Progenitor cell of endocrine pancreas (in vitro differentiated cells): ENCODE measurements at regions not wholly inside any gene's neighbourhood (a gene's known extent, or its start where the extent isn't known, plus 50 kb on each side); places are given as distances from the start of the nearest gene placed in this dataset.
"Not testable (repeated sequence)": the region's sequence is repeated elsewhere in the genome, so short reads cannot be mapped to it uniquely, and the experiment has no call there.

ENCODE experiments used
- DNase-seq: peaks from one replicate; pipeline ENCODE4 v3.0.0; 2021; ENCODE audit warnings: low spot score; ENCODE audit not compliant: unreplicated experiment
- H3K27ac Mint-ChIP-seq: 2 replicates; pipeline ENCODE4 v1.8.0; 2021; ENCODE audit warnings: mild to moderate bottlenecking, moderate library complexity, mixed read lengths
- H3K27me3 Mint-ChIP-seq: 2 replicates; pipeline ENCODE4 v1.8.0; 2021; ENCODE audit warnings: mixed read lengths
- H3K36me3 Mint-ChIP-seq: 2 replicates; pipeline ENCODE4 v1.8.0; 2022; ENCODE audit warnings: mixed read lengths; ENCODE audit not compliant: insufficient read depth
- H3K4me1 Mint-ChIP-seq: 2 replicates; pipeline ENCODE4 v1.8.0; 2021; ENCODE audit warnings: low read depth, mixed read lengths
- H3K4me3 Mint-ChIP-seq: 2 replicates; pipeline ENCODE4 v1.8.0; 2021; ENCODE audit warnings: low read depth, mild to moderate bottlenecking, moderate library complexity, mixed read lengths
- H3K9me3 Mint-ChIP-seq: 2 replicates; pipeline ENCODE4 v1.8.0; 2021; ENCODE audit warnings: low read depth, mixed read lengths

- H3K9me3 Mint-ChIP-seq, H3K27ac Mint-ChIP-seq, H3K36me3 Mint-ChIP-seq, DNase-seq, H3K27me3 Mint-ChIP-seq, H3K4me3 Mint-ChIP-seq: not testable (repeated sequence)
- peaks cover 19% of the 10 kb centered on the region for H3K4me1 Mint-ChIP-seq
Observed at GRCh38 chr1:234814235-234814634, 204.3 kb upstream of the IRF2BP2 start.

GRCh38 chr1:234811824-234812223 lies 201.8 kb upstream of the IRF2BP2 start:
- not testable (repeated sequence) for DNase-seq, H3K4me3 Mint-ChIP-seq, H3K27me3 Mint-ChIP-seq, H3K9me3 Mint-ChIP-seq, H3K27ac Mint-ChIP-seq, H3K36me3 Mint-ChIP-seq
- peaks cover 13% of the 10 kb centered on the region for H3K4me1 Mint-ChIP-seq

- H3K27me3 Mint-ChIP-seq, H3K9me3 Mint-ChIP-seq, H3K36me3 Mint-ChIP-seq, H3K4me1 Mint-ChIP-seq, H3K27ac Mint-ChIP-seq, DNase-seq, H3K4me3 Mint-ChIP-seq: not testable (repeated sequence)
Observed at GRCh38 chr1:234810726-234811125, 200.7 kb upstream of the IRF2BP2 start.

DNA sequence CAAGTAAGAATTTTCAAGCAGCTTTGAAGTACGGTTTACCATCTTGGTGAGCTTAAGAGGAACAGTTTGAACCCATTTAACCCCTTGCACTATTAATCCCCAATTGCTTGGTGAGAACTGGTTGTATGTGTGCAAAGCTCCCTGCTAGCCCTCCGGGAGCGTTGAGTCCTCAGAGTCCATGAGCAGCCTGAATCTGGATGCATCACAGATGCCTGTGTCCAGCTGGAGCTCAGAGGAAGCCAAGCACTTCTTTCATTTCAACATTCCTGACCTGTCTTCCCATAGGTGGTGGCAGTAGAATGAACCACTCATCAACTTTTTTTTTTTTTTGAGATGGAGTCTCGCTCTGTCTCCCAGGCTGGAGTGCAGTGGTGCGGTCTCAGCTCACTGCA lies 199.9 kb upstream of the IRF2BP2 start:
- H3K9me3 Mint-ChIP-seq, H3K36me3 Mint-ChIP-seq, H3K27me3 Mint-ChIP-seq, DNase-seq, H3K27ac Mint-ChIP-seq, H3K4me3 Mint-ChIP-seq, H3K4me1 Mint-ChIP-seq: not testable (repeated sequence)

DNA sequence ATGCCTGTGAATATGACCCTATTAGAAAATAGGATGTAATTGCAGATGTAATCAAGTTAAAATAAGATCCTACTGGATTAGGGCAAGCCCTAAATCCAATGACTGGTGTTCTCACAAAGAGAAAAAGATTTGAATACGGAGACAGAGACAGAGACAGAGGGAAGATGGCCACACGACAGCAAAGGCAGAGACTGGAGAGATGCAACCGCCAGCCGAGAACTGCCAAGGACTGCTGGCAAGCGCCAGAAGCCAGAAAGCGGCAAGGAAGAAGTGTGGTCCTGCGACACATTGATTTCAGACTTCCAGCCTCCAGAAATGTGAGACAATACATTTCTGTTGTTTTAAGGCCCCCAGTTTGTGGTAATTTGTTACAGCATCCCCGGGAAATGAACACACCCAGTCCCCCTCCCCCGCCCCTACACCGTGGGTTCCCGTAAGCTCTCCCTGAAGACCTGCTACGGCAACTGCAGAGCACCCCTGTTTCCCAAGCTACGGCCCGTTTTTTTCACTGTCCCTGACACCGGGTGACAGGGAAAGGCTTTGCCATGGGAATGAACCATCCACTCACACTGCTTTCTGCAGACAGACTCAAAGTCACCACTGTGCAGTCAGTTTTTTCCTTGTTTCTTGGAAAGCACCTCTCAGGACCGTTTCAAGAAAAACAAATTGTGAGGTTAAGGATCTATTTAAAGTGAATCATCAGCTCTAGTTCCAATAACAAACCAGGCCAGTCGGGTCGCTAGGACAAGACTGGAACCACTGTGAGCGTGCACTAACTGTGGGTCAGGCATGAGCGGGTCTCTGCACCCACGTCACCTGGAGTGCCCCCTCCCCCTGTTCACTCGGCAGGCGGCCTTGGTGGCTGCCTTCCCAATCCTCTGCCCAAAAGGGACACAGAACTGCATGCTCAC lies 199.2 kb upstream of the IRF2BP2 start:
- H3K9me3 Mint-ChIP-seq, H3K36me3 Mint-ChIP-seq, DNase-seq, H3K27me3 Mint-ChIP-seq, H3K4me3 Mint-ChIP-seq, H3K4me1 Mint-ChIP-seq, H3K27ac Mint-ChIP-seq: not testable (repeated sequence)

- H3K4me1 Mint-ChIP-seq, H3K36me3 Mint-ChIP-seq, H3K27me3 Mint-ChIP-seq, H3K27ac Mint-ChIP-seq, H3K4me3 Mint-ChIP-seq, DNase-seq, H3K9me3 Mint-ChIP-seq: not testable (repeated sequence)
Observed at GRCh38 chr1:234808459-234808858, 198.5 kb upstream of the IRF2BP2 start.

DNA sequence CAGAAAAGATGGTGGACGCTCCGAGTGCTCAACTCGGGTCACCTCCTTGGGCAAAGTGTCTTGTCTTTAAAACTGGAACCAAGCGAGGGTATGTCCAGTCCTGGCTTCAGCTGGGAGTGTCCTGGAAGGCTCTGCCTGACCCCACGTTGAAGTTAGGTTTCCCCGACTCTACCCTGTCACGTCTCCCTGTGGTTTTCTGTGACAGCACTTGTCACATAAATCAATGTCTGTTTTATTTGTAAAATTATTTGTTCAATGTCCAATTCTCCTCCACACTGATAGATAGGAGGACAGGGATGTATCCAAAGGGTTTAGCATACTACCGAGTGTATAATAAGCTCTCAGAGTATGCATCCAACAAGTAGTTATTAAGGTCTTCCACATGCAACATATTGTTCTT lies 197.7 kb upstream of the IRF2BP2 start:
- not testable (repeated sequence) for H3K9me3 Mint-ChIP-seq, H3K27ac Mint-ChIP-seq, H3K27me3 Mint-ChIP-seq, H3K4me3 Mint-ChIP-seq, DNase-seq, H3K4me1 Mint-ChIP-seq, H3K36me3 Mint-ChIP-seq

DNA sequence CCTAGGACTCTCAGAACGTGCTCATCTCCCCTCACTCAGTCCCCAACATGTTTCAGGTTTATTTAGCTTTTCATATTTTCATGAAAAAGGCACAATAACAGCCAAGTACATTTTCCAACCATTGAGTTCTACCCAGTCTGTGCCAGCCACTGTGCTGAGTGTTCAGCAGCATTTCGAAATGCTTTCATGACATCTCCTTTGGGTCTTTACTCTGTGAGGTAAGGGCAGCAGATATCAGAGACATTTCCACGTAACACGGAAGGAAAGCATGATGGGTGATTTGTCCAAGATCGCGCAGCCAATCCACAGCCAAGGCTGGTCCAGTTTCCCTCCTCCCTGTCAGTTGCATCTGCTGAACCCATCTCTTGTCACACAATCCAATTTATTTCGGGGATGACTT lies 192.6 kb upstream of the IRF2BP2 start:
- not testable (repeated sequence) for H3K36me3 Mint-ChIP-seq, H3K4me3 Mint-ChIP-seq, H3K27ac Mint-ChIP-seq, H3K4me1 Mint-ChIP-seq, H3K9me3 Mint-ChIP-seq, H3K27me3 Mint-ChIP-seq, DNase-seq

DNA sequence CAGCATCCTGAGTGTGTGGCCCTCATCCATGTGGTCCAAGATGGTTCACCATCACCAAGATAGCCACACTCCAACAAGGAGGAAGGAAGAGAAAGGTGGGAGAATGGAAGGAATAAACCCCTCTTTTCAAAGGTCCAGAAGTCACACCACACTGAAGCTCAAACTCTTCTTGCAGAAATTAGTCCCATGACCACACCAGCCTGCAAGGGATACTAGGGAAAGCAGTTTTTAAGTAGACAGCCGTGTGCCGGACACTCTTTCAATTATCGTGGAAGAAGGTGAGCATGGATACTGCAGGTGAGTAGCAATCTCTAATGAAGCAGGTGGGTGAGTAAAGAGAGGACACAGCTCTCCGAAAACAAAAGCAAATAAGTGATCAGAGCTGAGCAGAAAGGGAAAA lies 191.7 kb upstream of the IRF2BP2 start:
- not testable (repeated sequence) for H3K4me3 Mint-ChIP-seq, H3K27me3 Mint-ChIP-seq, H3K9me3 Mint-ChIP-seq, H3K4me1 Mint-ChIP-seq, H3K36me3 Mint-ChIP-seq, DNase-seq, H3K27ac Mint-ChIP-seq

GRCh38 chr1:234801147-234801546 lies 191.2 kb upstream of the IRF2BP2 start:
- not testable (repeated sequence) for DNase-seq, H3K4me3 Mint-ChIP-seq, H3K27ac Mint-ChIP-seq, H3K4me1 Mint-ChIP-seq, H3K36me3 Mint-ChIP-seq, H3K27me3 Mint-ChIP-seq, H3K9me3 Mint-ChIP-seq

DNA sequence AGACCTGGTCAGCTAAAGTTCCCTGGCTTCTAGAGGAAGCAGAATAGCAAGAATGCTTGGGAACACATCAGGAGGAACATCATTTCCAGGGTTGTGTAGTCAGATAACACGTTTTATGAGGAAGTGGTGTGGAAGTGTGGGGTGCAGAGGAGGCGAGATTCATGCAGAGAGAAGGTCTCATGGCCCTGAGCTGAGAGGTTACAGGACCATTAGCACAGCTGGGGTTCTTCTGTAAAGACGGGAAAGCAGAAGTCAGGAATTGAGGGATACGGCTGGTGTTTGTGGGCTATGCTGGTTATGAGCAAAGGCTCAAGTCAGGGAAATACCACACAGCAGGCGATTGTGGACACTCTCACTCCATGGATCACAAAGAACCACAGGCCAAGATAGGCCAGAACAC lies 190.6 kb upstream of the IRF2BP2 start:
- H3K27me3 Mint-ChIP-seq, DNase-seq, H3K9me3 Mint-ChIP-seq, H3K4me3 Mint-ChIP-seq, H3K4me1 Mint-ChIP-seq, H3K27ac Mint-ChIP-seq, H3K36me3 Mint-ChIP-seq: not testable (repeated sequence)

GRCh38 chr1:234799021-234799689 lies 189.2 kb upstream of the IRF2BP2 start:
- H3K27me3 Mint-ChIP-seq, H3K9me3 Mint-ChIP-seq, H3K27ac Mint-ChIP-seq, DNase-seq, H3K36me3 Mint-ChIP-seq, H3K4me1 Mint-ChIP-seq, H3K4me3 Mint-ChIP-seq: not testable (repeated sequence)

DNA sequence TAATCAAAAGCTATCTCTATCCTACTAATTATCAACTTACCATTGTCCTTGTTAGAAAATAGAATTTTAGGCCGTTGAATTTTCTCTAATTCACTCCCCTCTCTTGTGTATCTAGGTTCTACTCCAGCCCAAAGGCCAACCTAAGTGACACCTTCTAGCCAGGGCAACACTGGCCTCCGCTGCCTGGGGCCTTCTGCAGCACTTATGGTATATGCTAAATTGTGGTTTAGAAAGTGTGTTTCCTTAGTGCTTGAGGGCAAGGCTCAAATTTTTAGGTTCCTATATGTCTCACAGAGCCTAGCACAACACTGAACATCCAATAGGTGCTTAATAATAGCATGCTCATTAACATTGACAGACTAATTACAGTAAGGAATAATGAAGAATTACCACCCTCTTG lies 187.2 kb upstream of the IRF2BP2 start:
- DNase-seq, H3K27ac Mint-ChIP-seq, H3K4me3 Mint-ChIP-seq, H3K4me1 Mint-ChIP-seq, H3K9me3 Mint-ChIP-seq, H3K36me3 Mint-ChIP-seq, H3K27me3 Mint-ChIP-seq: not testable (repeated sequence)
